NCI-H345 (cell line): ENCODE measurements at regions not wholly inside any gene's neighbourhood (a gene's known extent, or its start where the extent isn't known, plus 50 kb on each side); places are given as distances from the start of the nearest gene placed in this dataset.
"Not testable (repeated sequence)": the region's sequence is repeated elsewhere in the genome, so short reads cannot be mapped to it uniquely, and the experiment has no call there.

ENCODE experiments used
- DNase-seq: peaks from one replicate; lab custom pipeline; 2025; lab: John Stamatoyannopoulos, UW

DNA sequence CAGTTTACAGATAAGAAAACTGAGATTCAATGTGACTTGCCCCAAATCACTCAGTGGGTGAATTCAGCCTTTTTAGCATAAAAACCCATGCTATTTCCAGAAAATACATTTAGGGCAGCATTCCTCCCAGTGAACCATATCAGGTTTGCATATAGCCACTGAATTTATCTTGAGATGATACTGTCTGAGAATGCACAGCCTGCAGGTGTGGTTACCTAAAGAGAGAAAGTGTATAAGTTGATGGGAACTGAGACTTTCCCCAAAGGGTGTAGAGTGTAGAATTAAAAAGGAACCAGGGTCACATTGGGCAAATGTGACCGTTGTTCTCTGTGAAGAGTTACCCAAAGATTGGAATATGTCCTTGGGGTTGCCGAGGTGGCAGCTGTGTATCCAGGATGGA, 100.0 kb upstream of the PIK3R1 start:
- DNase-seq = no peak

- no peak for DNase-seq
Observed at GRCh38 chr5:68114378-68115040, 101.0 kb upstream of the PIK3R1 start.

DNA sequence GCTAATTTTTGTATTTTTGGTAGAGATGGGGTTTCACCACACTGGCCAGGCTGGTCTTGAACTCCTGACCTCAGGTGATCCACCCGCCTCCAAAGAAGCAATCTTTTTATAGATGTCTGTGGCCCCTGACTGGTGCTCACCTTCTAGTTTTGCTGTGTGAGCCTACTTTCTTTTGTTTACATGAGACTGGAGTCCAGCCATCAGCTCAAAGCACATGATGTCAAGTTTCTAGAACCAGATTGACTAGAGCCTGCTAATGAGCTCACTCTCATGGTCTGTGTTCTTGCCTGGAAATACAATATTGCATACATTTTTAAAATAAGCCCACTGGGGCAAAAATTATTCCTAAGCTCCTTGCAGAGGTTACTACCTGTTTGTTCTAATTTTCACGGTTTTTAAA, 102.9 kb upstream of the PIK3R1 start:
- no peak for DNase-seq

GRCh38 chr5:68110894-68111293, 104.7 kb upstream of the PIK3R1 start:
- no peak for DNase-seq

DNA sequence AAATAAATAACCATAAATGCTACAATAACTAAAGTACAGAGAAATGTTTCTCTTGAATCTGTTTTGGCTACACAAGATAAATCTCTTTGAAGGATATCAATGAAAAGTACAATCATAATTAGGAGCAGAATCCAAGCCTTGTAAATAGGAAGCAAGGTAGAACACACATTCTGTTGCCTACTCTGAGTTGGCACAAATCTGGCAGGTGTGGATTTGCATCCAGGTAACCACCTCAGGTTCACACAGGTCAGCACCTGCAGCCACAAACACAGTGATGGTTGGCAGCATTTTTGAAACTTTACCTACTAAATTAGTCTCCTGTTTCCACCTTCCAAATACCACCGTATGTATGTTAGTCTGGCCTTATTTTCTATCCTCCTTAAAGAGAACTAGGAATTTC, 105.3 kb upstream of the PIK3R1 start:
- DNase-seq = no peak

GRCh38 chr5:68104217-68104616, 111.3 kb upstream of the PIK3R1 start:
- DNase-seq = not testable (repeated sequence)

DNA sequence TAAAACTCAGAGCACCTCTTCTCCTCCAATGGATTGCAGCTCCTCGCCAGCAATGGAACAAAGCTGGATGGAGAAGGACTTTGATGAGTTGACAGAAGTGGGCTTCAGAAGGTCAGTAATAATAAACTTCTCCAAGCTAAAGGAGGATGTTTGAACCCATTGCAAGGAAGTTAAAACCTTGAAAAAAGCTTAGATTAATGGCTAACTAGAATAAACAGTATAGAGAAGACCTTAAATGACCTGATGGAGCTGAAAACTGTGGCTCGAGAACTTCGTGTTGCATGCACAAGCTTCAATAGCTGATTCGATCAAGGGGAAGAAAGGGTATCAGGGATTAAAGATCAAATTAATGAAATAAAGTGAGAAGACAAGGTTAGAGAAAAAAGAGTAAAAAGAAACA, 112.3 kb upstream of the PIK3R1 start:
- not testable (repeated sequence) for DNase-seq

- DNase-seq = no peak
Observed at GRCh38 chr5:68099327-68099726, 116.2 kb upstream of the PIK3R1 start.

DNA sequence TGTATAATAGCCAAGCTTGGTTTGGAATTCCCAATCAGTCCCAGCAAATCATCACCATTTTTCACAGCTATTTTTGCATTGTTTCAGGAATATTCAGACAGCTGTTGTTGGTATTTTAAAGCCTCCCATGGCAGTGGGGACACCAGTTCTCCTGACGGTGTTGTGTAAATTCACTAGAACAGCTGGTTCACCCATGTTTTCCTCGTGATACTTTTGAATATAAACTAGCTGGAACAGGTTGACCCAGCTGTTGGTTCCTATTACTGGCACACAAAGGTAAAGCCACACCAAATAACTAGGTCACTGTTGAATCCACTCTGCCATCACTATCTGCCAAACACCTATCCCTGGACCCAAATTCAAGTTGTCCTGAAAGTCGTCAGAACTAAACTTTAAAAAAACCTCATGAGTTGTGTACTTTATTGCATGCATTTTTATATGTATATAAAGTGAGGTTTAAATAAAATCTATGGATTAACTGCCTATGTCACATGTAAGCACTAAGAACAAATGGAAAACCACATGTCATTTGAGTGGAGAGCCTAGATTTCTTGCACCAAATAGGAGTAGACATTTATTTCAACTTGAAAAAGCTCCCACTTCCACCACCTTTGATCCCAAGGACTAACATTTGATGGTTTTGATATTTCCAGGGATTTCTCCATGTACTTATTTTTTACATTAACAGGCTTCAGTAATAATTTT, 121.9 kb upstream of the PIK3R1 start:
- no peak for DNase-seq

GRCh38 chr5:68088302-68088701, 127.3 kb upstream of the PIK3R1 start:
- DNase-seq = no peak

DNA sequence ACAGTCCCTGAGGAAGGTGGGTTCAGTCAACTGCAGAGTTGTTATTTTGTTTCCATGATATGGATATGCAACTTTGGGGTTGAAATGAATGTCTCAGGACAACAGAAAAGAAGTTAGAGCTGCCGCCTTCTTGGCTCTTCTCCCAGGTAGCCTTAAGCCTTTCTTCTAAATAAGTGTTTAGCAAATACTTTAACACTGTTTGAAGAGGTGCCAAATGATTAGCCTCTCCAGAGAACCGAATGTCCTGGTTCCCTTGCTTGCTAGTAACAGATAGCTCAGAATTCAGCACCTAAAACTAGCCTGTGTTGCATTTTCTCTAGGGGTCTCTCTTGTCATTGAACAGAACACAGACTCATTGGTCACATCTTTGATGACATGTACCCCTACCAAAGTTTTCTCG, 127.7 kb upstream of the PIK3R1 start:
- no peak for DNase-seq

GRCh38 chr5:68086857-68087256, 128.7 kb upstream of the PIK3R1 start:
- no peak for DNase-seq

- no peak for DNase-seq
Observed at GRCh38 chr5:68086439-68086838, 129.1 kb upstream of the PIK3R1 start.

- DNase-seq = no peak
Observed at GRCh38 chr5:68084396-68084795, 131.2 kb upstream of the PIK3R1 start.

GRCh38 chr5:68080282-68081050, 135.1 kb upstream of the PIK3R1 start:
- DNase-seq = no peak

DNA sequence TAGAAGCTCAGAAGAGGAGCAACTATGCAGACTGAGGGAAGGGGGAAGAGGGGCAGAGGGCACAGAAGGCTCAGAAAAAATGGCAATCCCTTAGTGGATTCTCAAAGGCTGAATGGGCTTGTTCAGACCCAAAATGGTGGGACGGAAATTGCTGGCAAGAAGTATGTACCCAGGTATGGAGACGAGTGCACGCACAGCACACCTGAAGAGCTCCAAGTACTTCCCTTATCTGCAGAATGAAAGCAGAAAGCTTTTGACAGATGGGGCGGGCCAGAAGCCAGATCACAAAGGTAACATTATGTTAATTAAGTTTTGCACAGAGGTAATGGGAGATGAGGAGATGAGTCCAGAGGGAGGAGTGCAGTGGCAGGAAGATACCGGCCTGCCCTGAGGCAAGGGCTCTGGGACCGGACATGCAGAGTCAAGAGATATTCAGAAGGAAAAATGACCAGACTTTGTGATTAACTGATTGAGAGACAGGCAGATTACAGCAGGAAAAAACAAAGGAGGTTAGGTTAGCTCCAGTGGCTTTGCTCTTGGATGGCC, 138.1 kb upstream of the PIK3R1 start:
- no peak for DNase-seq

GRCh38 chr5:68074633-68075032, 140.9 kb upstream of the PIK3R1 start:
- DNase-seq = no peak

GRCh38 chr5:68074048-68074632, 141.4 kb upstream of the PIK3R1 start:
- no peak for DNase-seq

DNA sequence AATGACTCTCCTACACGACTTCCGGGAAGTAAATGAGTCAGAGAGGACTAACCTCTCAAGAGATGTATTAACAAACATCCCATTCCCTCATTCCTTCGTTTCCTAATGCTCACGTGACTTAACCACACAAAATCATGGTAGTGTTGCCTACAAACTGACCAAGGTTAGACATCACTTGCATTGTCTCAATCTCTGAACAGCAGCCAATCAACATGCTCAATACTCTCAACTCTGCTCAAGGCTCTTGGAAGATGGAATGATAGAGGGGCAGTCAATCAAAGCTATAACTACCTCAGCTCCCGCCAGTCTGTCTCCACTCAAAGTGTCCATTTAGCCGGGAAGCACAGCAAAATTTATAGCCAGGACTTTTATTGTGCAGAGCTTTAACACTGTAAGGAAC, 143.8 kb upstream of the PIK3R1 start:
- DNase-seq = no peak

DNA sequence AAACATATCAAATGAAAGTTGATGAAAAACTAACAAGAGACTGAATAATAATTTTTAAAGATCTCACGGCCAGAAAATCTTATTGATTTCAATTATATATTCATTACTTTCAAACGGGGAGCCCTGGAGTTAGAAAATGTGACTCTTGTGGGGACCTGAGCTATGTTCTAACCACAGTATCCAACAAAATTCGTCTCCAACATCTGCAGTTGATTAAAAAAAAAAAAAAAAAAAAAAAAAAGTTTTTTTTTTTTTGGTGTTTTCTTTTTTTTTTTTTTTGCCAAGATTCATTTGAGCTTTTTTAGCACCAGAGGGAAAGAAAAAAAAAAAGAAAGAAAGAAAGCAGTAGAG, 144.3 kb upstream of the PIK3R1 start:
- no peak for DNase-seq

DNA sequence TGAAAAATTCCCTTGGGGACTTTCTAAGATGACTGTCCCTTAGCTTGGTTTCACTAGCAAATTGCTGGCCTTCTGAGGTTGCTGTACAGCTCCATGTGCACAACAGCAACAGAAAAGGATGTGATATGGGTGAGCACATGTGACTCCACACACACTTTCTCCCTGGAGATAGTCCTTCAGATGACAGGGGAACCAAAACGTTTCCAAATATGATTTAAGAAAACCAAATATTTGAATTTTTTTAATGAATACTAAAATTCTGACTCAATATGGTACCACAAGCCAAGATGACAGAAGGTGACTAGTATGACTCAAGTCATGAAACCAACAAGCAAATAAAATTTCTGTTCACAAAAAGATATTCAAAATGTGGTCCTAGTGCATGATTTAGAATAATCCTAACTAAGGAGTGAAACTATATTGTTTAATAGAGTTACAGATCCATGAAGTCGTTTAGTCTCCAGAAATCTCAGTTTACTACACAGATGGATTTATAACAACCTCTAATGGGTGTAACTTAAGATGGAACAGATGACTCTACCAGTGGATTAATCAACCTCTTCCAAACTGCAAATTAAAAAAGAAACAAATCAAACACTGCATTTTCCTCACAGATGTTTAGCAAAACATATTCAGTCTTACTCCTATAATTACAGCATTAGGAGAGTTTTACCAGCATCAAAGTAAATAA, 144.8 kb upstream of the PIK3R1 start:
- DNase-seq = no peak
